ENCODE measurements at regions not wholly inside any gene's neighbourhood (a gene's known extent, or its start where the extent isn't known, plus 50 kb on each side); places are given as distances from the start of the nearest gene placed in this dataset.

GRCh38 chr11:112391086-112391485, 130.4 kb upstream of the PLET1 start:
- no peak for TF ChIP-seq POLR2A (IDR thresholded peaks at IDR 0.05; ENCODE audit: low read length)
- TF ChIP-seq GATA1 (IDR thresholded peaks at IDR 0.05; ENCODE audit: low read depth, low read length): no peak

Data from erythroblast (primary cell).